GM18907 (cell line): ENCODE measurements at regions not wholly inside any gene's neighbourhood (a gene's known extent, or its start where the extent isn't known, plus 50 kb on each side); places are given as distances from the start of the nearest gene placed in this dataset.
"Not testable (repeated sequence)": the region's sequence is repeated elsewhere in the genome, so short reads cannot be mapped to it uniquely, and the experiment has no call there.

Experiments used
- ATAC-seq: cut with Tn5 transposase; IDR thresholded peaks from one replicate; pipeline ENCODE4 v1.9.1; 2021; ENCODE audit warnings: mild to moderate bottlenecking, moderate library complexity; ENCODE audit not compliant: unreplicated experiment

DNA sequence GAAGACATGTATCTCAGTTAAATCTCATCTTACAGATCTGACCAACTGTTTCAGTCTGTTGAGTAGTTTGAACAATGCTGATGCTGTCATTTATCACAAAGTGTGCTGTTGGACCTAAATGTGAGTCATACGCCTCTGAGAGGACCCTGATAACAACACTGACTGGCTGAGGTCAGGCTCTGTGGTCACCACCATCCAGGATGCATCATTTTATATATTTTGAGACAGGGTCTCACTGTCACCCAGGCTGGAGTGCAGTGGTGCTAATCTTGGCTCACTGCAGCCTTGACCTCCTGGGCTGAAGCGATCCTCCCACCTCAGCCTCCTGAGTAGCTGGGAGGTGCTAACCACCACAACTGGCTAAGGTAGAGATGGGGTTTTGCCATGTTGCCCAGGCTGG, 181.0 kb upstream of the RGS6 start:
- no peak for ATAC-seq

DNA sequence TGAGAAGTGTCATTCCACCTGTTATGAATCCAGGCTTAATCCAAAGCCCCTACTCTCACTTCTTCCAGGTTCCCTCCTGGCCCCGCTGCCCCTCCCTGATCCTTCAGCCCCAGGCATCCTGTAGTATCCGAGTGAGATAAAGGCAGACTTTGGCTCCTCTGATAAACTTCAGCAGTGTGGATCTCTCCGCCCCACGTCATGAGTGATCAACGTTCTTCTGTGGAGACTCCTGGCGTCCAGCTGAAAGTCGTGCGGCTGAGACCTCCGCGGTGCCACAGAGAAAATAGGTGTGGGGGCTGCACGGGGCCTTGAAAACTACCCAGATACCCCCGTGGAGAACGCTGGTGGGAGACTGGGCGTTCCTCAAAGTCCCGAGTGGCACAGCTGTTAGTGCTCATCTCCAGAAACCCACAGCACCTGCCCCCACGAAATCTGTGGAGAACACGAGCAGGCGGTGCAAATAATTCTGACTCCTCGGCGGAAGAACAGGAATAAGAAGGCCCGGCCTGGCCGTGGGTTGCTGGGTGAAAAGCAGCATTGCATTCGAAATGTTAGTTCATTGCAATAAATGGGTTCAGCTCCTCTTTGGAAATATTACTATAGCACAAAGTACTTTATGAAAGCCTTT, 180.0 kb upstream of the RGS6 start:
- no peak for ATAC-seq

DNA sequence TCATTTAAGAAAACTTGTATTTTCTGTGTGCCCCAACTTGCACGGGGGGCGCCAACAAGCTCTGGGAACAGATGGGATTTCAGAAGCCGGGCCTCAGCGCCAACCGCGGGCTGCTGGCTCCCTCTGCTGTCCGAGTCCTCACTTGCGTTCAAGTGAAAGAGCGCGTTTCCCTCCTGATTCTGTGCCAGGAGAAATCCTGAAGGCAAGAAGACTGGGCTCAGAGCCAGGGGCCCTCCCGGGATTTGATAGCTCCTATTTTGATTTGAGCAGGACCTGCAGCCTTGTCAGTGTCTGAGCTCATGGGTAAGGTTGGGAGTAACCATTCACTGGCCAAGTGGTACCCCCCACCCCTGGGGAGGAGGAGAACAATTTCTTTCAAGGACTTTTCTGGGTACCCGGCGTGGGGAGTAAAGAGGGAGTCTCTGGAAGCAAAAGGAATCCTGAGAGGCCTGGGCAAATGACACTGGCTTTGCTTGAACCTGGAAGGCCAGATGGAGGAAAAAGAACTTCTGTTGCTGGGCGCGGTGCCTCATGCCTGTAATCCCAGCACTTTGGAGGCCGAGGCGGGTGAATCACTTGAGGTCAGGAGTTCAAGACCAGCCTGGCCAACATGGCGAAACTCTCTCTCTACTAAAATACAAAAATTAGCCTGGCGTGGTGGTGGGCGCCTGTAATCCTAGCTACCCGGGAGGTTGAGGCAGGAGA, 179.0 kb upstream of the RGS6 start:
- ATAC-seq = peak; percentile 65

DNA sequence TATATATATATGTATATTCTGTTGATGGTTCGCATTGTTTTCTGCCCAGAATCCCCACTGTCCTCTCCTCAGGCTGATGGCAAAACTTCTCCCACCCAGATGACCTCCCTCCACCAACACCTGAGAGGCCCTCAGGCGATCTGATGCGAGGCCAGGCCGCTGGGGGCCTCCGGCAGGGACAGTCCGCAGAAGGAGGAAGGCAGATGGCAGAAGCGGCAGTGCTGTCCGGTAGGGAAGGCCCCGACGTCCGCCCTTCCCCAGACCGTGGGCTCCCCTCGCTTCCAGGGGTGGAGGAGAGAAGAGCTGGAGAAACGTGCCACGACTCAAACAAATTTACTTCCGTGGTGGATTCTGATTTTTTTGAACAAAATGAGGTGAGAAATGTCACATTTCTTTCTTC, 178.3 kb upstream of the RGS6 start:
- no peak for ATAC-seq

DNA sequence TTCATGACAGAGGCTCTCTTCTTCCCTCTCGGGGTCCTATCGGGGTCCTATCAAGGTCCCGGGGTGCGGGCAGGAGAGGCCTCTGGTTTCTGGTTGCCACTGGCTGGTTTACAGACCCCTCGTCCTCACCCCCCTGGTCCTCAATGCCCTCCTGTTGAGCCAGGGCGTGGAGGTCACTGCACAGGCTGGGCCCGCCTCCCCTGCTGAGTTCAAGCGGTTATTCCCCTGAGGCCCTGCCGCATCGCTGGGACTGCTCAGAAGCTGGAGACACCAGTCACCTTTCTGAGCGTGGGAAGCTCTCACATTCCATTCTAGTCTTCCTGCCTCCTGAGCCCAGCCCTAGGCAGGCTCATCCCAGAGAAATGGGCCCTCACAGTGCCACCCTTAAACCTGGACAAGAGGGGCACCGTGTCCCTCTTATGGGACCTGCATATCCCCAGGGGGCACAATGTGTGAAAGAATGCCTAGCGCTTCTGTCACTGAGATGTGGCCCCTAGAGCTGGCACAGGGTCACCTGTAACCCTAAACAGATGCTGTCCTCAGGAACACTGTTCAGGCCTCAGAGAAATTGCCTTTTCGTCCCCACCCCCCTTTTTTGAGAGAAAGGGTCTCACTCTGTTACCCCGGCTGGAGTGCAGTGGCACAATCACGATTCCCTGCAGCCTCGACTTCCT, 177.7 kb upstream of the RGS6 start:
- no peak for ATAC-seq

DNA sequence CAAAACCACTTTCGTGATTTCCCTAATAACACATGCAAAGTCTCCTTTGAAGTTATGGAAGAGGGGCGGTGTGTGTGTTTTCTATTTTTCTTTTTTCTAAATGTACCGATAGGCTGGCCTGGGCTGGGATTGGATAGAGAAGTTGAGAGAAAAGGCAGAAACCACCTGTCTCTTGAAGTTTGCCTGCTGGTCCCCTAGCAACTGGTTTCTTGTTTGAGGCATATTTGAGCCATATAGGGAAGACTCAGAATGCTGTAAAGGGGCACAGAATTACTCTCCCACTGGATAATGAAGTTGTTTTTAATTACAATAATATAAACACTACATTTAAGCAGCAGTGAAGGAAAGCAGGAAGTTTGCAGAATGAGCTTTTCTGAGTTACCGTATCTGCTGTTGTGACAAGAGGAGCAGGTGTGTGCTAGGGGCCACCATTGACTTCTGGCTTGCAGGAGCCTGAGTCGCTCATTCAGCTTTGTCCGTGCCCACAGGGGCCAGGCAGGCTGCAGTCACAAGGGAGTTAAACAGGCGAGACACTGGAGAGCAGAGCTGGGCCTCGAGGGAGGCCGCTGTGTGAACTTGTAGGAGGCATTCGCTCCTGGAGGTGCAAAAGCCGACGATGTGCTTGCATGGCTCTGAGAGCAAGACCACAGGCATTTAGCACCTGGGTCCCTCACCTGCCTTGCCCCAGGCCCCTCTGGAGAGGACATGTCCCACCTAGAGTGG, 173.8 kb upstream of the RGS6 start:
- no peak for ATAC-seq

DNA sequence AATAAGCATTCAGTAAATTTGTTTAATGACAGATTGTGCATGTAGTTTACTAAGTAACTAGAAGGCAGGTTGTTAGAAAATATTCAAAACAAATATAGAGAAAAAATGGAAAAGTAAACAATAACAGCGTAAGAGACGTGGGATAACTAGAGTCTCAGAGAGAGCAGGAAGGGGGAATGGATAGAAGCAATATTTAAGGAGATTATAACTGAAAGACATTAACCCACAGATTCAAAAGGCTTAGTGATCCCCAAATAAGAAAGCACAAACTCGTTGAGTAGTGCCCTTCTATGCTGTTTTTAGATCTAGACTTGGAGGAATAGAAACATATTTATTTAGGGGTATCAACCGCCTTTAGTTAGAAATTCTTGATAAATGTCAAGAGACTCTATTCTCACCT, 169.7 kb upstream of the RGS6 start:
- no peak for ATAC-seq

DNA sequence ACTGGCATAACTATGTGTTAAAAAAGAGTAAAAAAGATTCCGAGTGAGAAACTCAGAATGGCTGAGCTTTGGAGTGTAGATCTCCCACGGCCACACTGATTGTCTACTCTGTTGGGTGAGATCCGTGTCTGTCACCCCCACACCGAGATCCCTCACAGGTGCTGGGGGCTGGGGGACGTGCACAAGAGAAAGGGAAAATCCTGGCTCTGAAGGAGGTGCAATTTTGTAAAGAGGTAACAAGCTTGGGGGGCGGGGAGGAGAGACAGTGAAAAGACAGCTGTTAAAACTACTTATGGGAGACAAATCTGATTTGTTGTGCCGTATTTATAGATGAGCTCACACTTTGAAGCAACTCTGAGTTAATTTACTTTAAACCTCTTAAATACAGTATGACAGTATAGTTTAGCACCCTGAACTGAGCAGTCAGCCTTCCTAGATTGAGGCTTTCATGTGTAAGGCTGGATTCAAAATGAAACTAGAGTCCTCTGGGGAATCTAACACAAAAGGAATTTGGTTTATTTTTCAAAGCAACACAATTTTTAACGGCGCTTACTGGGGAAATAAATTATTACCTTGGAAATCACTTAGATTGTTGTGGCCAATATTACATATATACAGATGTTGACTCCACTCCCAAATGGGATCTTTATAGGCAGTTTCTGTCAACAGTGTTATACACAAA, 167.4 kb upstream of the RGS6 start:
- ATAC-seq = no peak

DNA sequence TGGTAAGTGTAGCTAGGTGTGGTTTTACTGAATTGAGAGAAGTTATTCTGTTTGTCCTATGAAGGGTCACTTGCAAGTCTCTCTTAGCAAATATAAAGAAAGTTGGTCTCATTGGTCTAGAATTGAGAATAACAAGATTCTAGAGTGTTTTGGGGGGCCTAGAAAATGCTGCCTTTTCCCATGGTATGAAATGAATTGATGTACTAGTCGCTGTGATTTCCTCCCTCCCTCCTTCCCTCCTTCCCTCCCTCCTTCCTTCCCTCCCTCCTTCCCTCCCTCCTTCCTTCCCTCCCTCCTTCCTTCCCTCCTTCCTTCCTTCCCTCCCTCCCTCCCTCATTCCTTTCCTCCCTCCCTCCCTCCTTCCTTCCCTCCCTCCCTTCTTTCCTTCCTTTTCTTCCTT, 166.7 kb upstream of the RGS6 start:
- no peak for ATAC-seq

DNA sequence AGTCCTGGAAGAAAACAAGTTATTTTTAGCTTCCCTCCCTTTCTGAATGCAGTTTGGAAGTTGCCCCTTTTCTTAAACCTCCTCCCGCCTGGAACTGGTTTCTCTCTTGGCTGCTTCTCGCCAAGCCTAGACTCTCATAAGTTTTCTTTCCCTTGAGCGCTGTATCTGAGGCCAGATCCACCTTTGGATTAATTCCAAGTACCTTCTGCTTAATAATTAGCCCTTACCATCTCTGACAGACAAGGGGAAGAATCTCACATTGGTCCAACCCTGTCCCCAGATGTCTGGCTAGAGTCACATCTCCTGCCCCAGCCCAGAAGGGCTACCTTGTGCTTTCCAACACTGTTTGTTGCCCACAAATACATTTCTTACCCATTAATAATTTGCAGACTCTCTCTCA, 161.8 kb upstream of the RGS6 start:
- no peak for ATAC-seq

DNA sequence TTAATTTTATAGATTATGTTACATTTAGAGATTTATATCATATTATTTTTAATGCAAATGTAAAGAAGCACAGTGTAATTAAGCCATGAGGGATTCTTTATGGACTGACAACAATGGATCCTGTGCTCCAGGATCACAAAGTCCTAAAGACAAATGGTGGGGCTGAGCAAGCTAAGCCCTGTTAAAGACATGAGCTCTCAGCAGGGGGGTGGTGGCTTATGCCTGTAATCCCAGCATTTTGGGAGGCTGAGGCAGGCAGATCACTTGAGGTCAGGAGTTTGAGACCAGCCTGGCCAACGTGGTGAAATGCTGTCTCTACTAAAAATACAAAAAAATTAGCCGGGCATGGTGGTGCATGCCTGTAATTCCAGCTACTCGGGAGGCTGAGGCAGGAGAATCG, 160.8 kb upstream of the RGS6 start:
- ATAC-seq = not testable (repeated sequence)

DNA sequence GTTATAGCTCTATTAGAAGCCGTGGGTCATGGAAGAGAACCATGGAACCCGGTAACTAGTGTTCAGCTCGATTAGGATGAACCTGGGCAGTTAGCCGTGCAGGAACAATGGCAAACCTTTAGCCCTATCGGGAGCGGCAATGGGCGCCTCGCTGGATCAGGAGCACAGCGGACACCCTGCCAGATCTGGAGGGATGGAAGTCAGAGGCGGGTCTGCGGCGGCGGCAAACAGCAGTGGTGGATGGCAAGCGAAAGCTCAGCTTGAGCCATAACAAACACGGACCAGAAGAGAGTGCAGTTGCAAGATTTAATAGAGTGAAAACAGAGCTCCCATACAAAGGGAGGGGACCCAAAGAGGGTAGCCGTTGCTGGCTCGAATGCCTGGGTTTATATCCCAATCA, 160.2 kb upstream of the RGS6 start:
- ATAC-seq = not testable (repeated sequence)

DNA sequence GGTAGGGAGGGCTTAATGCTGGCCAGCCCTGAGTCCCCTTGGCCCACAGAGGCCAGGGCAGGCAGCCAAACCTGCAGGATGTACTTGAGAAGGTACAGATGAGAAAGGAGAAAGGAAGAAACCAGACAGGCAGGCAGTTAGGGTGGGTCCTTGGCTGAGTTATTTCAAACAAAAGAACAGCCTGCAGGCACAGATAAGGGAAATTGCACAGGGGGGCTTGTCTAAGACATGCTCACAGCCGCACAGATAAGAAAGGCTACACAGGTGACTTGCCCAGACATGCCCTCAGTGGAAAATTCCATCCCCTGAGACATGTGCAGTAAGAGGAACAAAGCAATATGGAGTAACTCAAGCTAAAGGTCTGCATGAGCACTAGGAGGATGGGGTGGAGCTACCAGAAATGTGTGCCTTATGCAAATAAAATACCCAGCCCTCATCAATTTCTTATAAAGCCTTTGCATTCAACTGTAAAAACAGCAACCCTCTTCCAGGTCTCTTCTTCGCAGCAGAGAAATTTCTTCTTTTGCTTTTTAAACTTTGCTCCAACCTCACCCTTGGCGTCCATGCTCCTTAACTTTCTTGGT, 158.2 kb upstream of the RGS6 start:
- no peak for ATAC-seq

DNA sequence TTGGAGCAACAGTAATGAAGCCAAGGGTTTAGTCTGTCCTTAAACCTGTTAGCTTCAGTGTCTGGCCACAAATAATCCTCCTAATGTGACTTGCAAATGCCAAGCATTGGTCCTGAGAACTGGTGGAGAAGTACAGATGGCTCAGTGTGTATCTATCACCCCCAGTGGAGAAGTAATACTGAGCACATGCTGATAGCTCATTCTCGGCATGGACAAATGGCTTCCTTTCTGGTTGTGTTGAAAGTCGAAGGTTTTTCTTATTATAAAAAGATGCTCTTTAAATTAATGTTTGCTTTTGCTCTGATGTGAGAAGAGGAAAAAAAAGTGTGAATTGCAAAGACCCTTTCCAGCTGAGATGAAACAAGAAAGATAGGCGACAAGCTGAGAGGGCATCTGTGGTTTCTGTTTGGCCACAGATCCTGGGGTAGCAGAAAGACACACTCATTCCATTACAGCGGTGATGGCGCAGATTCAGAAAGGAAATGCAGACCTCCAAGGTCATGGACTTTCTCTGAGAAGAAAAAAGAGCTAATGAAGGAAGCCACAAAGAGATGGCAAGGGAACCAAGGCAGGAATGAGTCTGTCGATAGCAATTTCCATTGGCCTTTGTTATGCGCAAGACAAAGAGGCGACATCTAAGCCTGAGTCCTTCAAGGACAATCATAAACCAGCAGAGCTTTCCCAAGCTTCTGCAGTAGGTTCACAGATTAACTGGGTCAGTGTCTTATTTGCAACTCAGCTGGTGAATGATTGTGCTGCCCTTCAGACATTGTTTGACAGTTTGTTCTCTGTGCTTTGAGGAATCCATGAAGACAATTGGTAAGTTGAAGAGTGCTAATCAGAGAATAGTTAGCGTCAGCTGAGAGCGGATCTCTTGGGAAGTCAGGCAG, 155.5 kb upstream of the RGS6 start:
- ATAC-seq = peak; percentile 57

DNA sequence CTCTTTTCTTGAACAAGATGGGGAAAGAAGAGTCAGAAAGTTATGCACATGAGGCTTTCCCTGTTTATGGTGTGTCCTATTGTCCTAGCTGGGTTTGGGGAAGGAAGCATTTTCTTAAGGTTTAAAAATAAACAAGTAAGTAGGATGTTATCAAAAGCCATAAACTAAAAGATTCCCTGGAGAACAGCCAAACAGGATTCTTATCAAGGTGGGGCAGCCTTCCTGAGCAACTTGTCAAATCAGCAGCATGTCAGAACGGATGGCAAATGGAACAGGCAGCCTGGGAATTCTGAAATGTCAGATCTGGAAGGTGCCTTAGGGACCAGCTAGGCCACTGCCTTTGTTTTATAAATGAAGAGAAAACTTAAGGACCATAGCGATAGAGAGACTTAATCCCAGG, 152.2 kb upstream of the RGS6 start:
- no peak for ATAC-seq

DNA sequence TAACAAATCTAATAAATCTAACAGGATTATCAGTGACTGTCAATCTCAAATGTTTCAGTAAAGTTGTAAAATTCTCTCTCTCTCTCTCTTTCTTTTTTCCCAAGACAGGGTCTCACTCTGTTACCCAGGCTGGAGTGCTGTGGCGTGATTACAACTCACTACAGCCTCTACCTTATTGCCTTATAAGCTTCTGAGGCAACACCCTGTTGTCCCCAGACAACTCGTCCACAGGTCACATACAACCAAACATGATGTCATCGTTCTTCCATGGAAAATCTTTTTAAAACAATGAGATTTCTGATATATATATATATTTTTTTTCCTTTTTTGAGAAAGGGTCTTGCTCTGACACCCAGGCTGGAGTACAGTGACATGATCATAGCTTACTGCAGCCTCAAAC, 151.4 kb upstream of the RGS6 start:
- ATAC-seq = no peak

DNA sequence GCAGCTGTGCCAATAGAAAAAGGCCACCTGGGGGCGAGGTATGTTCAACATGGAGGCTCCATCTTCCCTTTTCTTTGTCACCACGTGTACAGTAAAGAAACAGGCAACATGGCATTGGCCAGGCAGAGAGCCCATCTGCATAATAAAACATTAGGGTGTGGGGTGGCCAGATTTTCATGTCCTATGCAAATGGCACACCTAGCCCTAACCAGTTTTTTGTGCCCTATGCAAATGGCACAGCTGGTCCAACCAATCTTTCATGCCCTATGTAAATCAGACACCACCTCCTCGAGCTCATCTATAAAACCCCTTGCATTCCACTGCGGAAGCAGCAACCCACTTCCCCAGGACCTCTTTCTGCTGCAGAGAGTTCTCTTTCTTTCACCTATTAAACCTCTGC, 149.1 kb upstream of the RGS6 start:
- ATAC-seq = no peak

DNA sequence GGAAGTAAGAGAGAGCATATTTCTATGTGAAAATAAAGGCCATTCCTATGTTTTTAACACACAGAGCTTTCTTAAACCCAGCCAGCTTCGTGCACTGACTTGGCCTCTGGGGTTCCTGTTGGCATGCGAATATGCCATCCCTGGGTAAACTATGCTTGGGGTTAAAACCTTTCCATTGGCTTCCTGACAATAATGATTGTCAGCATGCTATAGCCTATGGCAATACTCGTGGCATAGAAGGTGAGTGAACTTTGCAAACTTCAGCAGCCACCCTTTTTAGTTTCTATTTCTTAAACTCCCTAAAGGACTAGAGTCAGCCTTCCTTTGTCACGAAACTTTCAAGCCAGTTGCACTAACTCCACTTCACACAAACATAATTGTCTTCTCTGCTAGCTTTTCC, 148.4 kb upstream of the RGS6 start:
- ATAC-seq = no peak

DNA sequence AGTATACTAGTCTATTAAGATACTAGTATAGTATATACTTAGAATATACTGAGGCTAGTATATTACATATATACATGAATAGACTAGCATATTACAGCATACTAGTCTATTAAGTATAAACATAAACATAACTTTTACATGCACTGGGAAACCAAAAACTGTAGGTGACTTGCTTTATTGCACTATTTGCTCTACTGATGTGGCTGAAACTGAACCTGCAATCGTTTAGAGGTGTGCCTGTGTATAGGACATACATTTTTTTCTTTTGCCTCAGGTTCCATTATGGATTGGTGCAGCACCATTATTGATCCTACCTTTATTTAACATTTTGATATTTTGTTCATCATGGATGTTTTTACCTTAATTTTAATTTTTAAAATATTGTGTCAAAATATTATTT, 143.2 kb upstream of the RGS6 start:
- ATAC-seq = no peak

DNA sequence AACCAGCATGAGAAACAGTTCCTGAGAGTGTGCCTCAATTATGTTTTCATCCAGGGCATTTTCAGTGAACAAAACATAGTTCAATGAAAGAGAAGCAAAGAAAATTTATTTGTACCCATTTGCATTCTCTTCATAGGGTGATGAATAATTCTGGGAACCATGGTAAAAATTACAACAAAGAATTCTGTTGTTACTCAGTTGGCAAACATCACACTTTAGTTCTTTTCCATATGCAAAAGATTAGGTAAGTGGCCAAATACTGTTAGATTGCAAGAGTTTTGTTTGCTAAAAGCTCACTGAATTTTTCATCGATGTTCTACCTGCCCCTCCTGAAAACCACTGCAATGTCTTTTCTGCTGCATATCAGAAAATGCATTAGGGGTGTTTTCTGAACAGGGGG, 132.4 kb upstream of the RGS6 start:
- ATAC-seq = no peak
